ENCODE measurements at regions not wholly inside any gene's neighbourhood (a gene's known extent, or its start where the extent isn't known, plus 50 kb on each side); places are given as distances from the start of the nearest gene placed in this dataset.
"Not testable (repeated sequence)": the region's sequence is repeated elsewhere in the genome, so short reads cannot be mapped to it uniquely, and the experiment has no call there.

GRCh38 chr5:107067395-107067794 is 603.3 kb downstream of the EFNA5 start:
- no peak for FAIRE-seq

DNA sequence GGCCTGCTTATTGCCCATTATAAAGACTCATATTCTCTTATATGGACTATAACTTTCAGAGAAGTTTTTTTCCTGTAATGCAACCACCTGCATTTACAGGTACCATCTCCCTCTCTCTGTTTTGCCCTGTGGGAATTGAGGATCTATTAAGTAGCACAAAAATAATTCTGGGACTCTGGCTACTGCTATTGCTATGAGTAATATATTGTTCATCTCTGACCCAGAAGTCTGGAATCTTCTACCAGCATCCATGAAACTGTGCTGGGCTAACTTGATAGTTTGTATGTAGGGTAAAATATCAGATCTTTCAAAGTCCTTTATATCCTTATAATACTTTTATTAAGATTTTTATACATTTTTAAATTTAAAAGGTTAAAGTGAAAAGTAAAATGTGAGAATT is 607.2 kb downstream of the EFNA5 start:
- peak; percentile 21 for FAIRE-seq

GRCh38 chr5:107058803-107059202 is 611.9 kb downstream of the EFNA5 start:
- no peak for FAIRE-seq

GRCh38 chr5:107058235-107058634 is 612.5 kb downstream of the EFNA5 start:
- FAIRE-seq: no peak

DNA sequence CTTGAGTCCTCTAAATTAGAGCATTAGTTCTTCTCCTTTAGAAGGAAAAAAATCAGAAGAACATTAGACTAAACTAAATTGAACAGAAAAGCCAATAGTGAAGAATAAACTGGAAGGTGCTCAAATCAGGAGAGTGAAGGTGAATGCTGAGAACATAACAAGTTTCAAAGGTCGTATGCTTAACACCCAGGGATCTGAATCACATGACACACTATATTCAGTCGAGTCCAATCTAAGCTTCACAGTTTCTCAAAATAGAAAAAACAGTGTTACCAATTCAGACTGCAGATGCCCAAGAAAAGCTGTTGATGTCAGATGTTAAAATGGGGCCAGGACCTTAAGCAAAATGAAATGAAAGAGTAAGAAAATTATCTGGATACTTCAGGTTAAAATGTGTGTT is 614.5 kb downstream of the EFNA5 start:
- no peak for FAIRE-seq

GRCh38 chr5:107047048-107047447 is 623.7 kb downstream of the EFNA5 start:
- no peak for FAIRE-seq

DNA sequence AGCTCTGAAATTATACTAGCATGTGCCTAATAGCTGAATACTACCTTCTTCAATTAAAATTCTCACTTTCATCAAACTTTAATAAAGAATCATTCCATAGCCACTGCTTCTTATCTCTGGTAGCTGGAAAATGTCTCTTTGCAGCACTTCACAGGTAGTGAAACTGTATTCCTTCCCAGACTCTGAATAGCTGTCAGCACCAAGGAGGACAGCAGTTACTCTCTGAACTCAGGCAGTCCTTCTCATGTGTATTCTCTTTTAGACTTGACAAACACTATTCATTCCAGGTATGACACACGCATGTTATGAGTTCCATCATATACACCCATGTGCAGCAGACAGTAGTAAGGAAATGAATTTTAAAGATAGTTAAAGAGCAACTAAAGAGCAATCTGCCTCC is 627.1 kb downstream of the EFNA5 start:
- no peak for FAIRE-seq

GRCh38 chr5:107040907-107041306 is 629.8 kb downstream of the EFNA5 start:
- no peak for FAIRE-seq

DNA sequence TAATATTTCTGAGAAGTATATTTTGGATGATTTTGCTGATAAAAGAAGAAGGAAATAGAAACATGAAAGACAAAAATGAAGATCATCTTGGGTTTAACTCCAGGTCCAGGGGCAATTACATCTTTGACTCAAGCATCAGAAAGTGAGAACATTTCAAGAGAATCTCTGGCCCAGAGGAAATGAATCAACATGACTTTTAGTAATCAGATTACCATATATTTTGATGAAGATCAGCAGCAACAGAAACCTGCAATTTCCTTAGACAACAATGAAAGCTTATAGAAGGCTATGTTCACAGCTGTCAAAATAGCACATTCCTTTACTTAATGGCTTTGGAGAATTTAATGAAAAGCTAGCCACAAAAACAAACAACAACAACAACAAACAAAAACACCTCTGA is 638.1 kb downstream of the EFNA5 start:
- no peak for FAIRE-seq

DNA sequence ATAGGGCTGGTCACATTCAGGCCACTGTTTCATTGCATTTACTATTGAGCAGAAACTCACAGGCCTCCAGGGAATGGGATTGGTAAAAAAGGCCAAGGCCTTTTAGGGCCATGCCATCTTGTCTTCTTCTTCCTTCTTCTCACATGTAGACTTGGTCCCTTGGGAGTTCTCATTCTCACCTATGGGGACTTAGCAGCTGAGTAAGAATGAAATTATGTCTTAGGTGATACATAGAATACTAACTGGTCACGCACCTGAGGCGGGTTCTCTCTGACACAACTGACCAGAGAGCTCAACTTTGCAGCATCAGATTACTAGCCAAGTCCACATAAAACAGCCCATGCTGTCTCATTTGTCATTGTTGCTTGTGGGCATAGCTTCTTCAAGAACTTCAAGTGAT is 641.8 kb downstream of the EFNA5 start:
- no peak for FAIRE-seq

DNA sequence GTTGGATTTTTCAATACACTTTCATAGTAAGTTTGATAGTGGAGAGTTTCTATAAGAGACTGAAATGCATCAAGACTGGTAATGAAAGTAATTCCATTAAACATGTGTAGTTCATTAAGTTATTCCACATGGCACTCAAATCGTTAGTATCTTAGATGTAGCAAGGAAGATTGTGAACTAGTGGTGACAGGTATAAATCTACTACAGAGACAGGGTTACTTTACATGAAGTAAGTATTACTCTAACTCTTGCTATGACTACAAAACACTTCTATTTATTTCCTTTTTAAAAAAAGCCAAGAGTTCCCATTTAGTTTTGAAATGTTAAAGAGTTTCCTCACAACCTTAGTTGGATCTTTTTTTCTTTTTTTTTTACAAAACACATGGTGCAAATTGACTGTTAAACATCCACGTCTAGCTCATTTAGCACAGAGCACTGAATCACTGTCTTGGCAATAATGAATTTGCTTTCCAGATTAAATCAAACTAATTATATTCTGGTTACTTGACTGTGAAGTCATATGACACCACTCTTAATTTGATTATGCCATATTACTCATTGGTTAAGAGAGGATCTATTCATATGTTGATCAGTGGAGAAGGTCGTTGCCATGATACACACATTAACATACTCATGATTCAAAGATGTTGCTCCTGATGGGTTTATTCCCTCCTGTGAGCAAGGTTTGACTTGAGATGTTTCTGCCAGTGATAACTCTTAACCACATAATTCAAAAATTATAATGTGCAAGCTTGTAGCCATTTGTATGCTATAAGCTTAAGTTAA is 644.8 kb downstream of the EFNA5 start:
- no peak for FAIRE-seq

- no peak for FAIRE-seq
These were observed 647.0 kb downstream of the EFNA5 start for GRCh38 chr5:107023732-107024131.

GRCh38 chr5:107021575-107021974 is 649.2 kb downstream of the EFNA5 start:
- no peak for FAIRE-seq

DNA sequence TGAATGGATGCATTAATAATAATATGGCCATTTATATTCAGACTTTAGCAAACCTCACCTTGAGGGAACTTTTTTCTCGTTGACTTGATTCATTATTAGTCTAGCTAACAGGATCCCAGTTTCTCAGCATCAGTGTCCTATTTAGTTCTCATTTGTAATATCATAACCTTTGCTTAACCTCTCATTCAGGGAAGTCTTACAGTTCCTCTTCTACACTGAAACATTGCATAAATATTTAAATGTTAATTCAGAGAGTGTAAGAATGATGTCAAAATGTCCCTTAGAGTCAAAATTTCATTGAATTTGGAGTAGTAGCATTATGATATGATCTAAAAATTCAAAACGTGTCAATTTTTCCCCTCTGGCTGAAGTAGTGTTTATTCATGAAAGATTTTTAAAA is 650.1 kb downstream of the EFNA5 start:
- no peak for FAIRE-seq

DNA sequence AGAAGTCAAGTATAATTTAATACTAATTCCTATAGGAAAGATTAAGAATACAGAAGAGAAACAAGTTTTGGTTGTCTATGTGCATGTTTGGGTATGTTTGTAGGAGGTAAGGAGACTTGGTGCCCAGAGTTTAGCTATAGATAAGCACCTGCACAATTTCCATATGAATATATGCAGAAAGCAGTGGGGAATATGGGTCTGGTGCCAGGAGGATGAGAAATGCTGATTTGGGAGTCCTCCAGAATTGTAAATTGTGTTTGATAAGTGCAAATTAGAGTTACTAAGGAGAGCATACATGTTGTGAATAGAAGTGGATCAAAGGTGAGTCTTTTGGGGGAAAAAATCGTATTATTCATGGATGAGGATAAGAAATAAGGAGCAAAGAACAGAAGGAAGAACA is 653.1 kb downstream of the EFNA5 start:
- no peak for FAIRE-seq

GRCh38 chr5:107012371-107012770 is 658.4 kb downstream of the EFNA5 start:
- FAIRE-seq: no peak

GRCh38 chr5:107011605-107012004 is 659.1 kb downstream of the EFNA5 start:
- no peak for FAIRE-seq

DNA sequence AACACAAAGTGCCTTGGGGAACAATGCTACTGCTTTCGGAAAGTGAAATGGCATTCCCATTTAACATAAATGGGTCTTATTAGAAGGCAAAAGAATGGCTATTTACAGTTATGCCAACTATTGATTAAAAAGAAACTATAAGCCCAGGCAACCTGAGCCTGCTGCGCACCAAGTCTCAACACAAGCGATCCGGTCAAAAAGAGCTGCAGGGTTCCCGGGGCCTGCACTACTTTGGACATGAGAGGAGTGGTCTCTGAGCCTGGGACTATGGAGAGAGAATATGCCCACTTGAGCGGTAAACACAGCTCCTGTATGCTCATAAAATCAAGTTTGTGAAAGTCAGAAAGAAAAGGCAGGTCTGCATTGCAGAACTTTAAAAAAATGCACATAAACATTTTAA is 660.7 kb downstream of the EFNA5 start:
- FAIRE-seq: no peak

DNA sequence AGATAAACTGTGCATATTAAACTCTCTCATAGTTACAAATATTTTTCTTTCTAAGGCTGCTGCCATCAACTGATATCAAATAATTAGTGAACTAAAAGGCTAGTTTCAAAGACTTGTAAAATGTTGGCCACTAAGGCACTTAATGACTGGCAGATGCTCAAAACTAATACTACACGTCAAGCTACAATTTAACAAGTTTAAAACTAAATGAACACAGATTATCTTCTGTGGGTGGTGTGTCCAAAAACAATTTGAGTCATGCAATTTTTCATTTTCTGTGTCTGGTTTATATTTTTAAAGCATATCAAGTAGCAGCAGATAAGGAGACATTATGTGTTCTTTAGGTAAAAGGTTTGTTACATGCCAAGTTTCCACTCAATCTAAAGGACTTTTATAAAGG is 665.1 kb downstream of the EFNA5 start:
- FAIRE-seq: no peak

DNA sequence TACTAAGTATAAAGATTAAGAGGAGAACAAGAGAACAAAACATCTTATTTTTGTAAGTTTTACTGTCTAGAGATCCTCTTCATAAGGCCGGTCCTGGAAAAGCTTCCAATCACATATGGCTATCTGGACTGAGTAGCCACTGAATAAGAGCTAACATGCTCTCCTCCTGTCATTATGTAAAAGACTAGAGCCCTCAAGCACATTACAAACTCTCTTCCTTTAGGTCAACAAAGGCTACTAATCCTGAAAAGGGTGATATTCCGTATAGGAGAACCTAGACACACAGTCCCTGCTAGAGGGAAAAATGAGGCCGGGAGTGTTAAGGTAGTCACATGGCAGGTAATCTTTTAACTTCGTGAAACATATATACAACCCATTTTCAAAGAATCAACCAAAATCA is 665.6 kb downstream of the EFNA5 start:
- no peak for FAIRE-seq

- FAIRE-seq: no peak
These were observed 668.6 kb downstream of the EFNA5 start for GRCh38 chr5:107002115-107002514.

DNA sequence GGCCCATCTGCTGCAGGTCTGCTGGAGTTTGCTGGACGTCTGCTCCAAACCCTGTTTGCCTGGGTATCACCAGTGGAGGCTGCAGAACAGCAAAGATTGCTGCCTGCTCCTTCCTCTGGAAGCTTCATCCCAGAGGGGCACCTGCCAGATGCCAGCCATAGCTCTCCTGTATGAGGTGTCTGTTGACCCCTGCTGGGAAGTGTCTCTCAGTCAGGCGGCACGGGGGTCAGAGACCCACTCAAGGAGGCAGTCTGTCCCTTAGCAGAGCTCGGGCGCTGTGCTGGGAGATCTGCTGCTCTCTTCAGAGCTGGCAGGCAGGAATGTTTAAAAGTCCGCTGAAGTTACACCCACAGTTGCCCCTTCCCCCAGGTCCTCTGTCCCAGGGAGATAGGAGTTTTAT is 671.2 kb downstream of the EFNA5 start:
- FAIRE-seq: not testable (repeated sequence)

- no peak for FAIRE-seq
These were observed 684.7 kb downstream of the EFNA5 start for GRCh38 chr5:106986006-106986405.

DNA sequence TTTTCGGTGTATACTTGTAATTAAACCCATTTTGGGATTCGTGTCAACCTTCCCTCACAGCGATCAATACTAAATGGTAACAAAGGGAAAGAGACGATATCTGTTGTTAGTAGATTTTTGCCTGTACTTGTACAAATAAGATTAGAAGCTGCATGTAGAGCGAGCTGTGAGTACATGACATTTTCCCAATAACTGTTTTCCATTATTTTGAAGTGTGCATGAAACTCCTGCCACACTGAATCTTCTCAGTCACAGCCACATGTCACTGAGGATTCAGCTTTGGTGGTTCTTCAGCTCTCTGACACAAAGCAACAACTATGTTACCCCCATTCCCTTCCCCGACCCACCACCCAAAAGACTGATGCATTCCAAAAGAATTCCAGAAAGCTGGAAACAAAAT is 685.6 kb downstream of the EFNA5 start:
- FAIRE-seq: no peak

DNA sequence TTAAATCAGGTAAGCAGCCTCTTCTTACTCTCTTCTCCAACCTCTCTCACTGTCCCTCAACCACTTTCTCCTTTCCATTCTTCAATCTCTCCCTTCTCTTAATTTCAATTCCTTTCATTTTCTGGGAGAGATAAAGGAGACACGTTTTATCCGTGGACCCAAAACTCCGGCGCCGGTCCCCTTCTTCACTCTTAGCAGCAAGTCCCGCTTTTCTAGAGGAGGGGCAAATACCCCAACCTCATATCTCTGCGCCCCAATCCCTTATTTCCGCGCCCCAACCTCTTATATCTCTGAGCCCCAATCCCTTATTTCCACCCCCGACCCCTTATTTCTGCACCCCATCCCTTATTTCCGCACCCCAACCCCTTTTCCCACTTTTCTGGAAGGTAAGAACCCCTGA is 691.6 kb downstream of the EFNA5 start:
- FAIRE-seq: not testable (repeated sequence)

Measured in G401.6 (cell line).